Suppressor macrophage treated with lipopolysaccharide for 1 hour (primary cell): ENCODE measurements at regions not wholly inside any gene's neighbourhood (a gene's known extent, or its start where the extent isn't known, plus 50 kb on each side); places are given as distances from the start of the nearest gene placed in this dataset.
"Not testable (repeated sequence)": the region's sequence is repeated elsewhere in the genome, so short reads cannot be mapped to it uniquely, and the experiment has no call there.

Experiments used
- DNase-seq, 3 donors: peaks; one replicate each; pipeline ENCODE4 v3.0.0-alpha.2; 2020 to 2022

GRCh38 chr4:77450006-77450405 lies 155.6 kb upstream of the CXCL13 start:
- DNase-seq, result no peak

- DNase-seq, result peak in 1 of 3 donors; percentile 3
Observed at GRCh38 chr4:77451530-77451929, 154.1 kb upstream of the CXCL13 start.

- DNase-seq, result not testable (repeated sequence)
Observed at GRCh38 chr4:77452117-77452516, 153.5 kb upstream of the CXCL13 start.

GRCh38 chr4:77453911-77454310 lies 151.7 kb upstream of the CXCL13 start:
- no peak for DNase-seq

- no peak for DNase-seq
Observed at GRCh38 chr4:77454858-77455257, 150.8 kb upstream of the CXCL13 start.

- DNase-seq, result not testable (repeated sequence)
Observed at GRCh38 chr4:77464100-77464499, 141.5 kb upstream of the CXCL13 start.

GRCh38 chr4:77465271-77465670 lies 140.3 kb upstream of the CXCL13 start:
- peak; percentile 48 to 63 (median 58) for DNase-seq

GRCh38 chr4:77466430-77466829 lies 139.2 kb upstream of the CXCL13 start:
- DNase-seq, result no peak

- DNase-seq, result peak in 1 of 3 donors; percentile 13
Observed at GRCh38 chr4:77471821-77472495, 133.7 kb upstream of the CXCL13 start.

- DNase-seq, result peak in 2 of 3 donors; percentile 4 to 15
Observed at GRCh38 chr4:77473509-77473908, 132.1 kb upstream of the CXCL13 start.

- no peak for DNase-seq
Observed at GRCh38 chr4:77481856-77482255, 123.8 kb upstream of the CXCL13 start.

- peak in 1 of 3 donors; percentile 7 for DNase-seq
Observed at GRCh38 chr4:77488882-77489281, 116.7 kb upstream of the CXCL13 start.

GRCh38 chr4:77493120-77493752 lies 112.4 kb upstream of the CXCL13 start:
- DNase-seq, result peak; percentile 79 to 94 (median 86)

GRCh38 chr4:77493829-77494551 lies 111.6 kb upstream of the CXCL13 start:
- peak; percentile 18 to 32 (median 21) for DNase-seq

- no peak for DNase-seq
Observed at GRCh38 chr4:77496457-77496856, 109.2 kb upstream of the CXCL13 start.

- no peak for DNase-seq
Observed at GRCh38 chr4:77500801-77501200, 104.8 kb upstream of the CXCL13 start.

- DNase-seq, result peak in 2 of 3 donors; percentile 22 to 30
Observed at GRCh38 chr4:77501240-77501639, 104.4 kb upstream of the CXCL13 start.

GRCh38 chr4:77501851-77502250 lies 103.8 kb upstream of the CXCL13 start:
- peak in 1 of 3 donors; percentile 25 for DNase-seq

- no peak for DNase-seq
Observed at GRCh38 chr4:77504407-77504806, 101.2 kb upstream of the CXCL13 start.

GRCh38 chr4:77505275-77505957 lies 100.2 kb upstream of the CXCL13 start:
- DNase-seq, result no peak

- DNase-seq, result no peak
Observed at GRCh38 chr4:77505958-77506319, 99.7 kb upstream of the CXCL13 start.

- DNase-seq, result no peak
Observed at GRCh38 chr4:77510367-77510766, 95.3 kb upstream of the CXCL13 start.

GRCh38 chr4:77525538-77525937 lies 80.1 kb upstream of the CXCL13 start:
- DNase-seq, result no peak
